HCT116 (cell line): ENCODE measurements at regions not wholly inside any gene's neighbourhood (a gene's known extent, or its start where the extent isn't known, plus 50 kb on each side); places are given as distances from the start of the nearest gene placed in this dataset.

ENCODE experiments used
- ATAC-seq: fragments of 200-7000 bp; cut with Tn5 transposase; 2 replicates; pipeline ENCODE4 v1.9.1; 2020; ENCODE audit warnings: mild to moderate bottlenecking, moderate library complexity
- BruUV-seq: library from RNA; stranded (reverse); fragments of 400-500 nt; replicated peaks from 2 replicates; lab custom pipeline; 2021; lab: Mats Ljungman, UMichigan
- CTCF ChIA-PET: fragments of 300-600 bp; sonication (Branson Sonifier 250); formaldehyde crosslinking; loops from one replicate; lab custom pipeline; 2021; ENCODE audit warnings: antibody characterized with exemption; lab: Charles Lee
- POLR2A ChIA-PET: fragments of 300-600, 350-600 bp; sonication (Branson Sonifier 250); formaldehyde crosslinking; loops from one replicate; lab custom pipeline; 2021; ENCODE audit warnings: antibody characterized with exemption; lab: Charles Lee
- RAD21 ChIA-PET, 2 experiments: fragments of 300-600 bp; sonication (Branson Sonifier 250); formaldehyde crosslinking; loops; one replicate each; lab custom pipeline; 2023; ENCODE audit warnings: low total read pairs in 2 of 2; ENCODE audit not compliant: uncharacterized antibody in 2 of 2, unreplicated experiment in 2 of 2, low non-redundant PET in 1 of 2; lab: Charles Lee
- DNase-seq: peaks from one replicate; pipeline ENCODE4 v3.0.0-alpha.2; 2010; ENCODE audit warnings: low read depth, low spot score
- H2AFZ ChIP-seq: fragments of 200-600 bp; shearing (Covaris generic), sonication (generic); 2 replicates; pipeline ENCODE4 v1.6.1; 2017; ENCODE audit warnings: low read depth, mixed run types, mixed read lengths, antibody characterized with exemption, low read length; ENCODE audit not compliant: poor library complexity, severe bottlenecking
- H3K27ac ChIP-seq: 2 replicates; pipeline ENCODE4 v1.5.1; 2012; ENCODE audit warnings: low read depth, low read length
- H3K27me3 ChIP-seq: fragments of 200-600 bp; sonication (generic); 2 replicates; pipeline ENCODE4 v1.6.1; 2016; ENCODE audit warnings: mixed run types, low read length, mixed read lengths; ENCODE audit not compliant: insufficient read depth
- H3K36me3 ChIP-seq, 2 experiments: fragments of 200-500 bp in 1 of 2; fragments of 200-600 bp in 1 of 2; sonication (Bioruptor generic) in 1 of 2; sonication (generic) in 1 of 2; 2 replicates each; pipeline versions ENCODE4 v1.5.1 to v1.6.1; 2014 to 2016; ENCODE audit warnings: low read length in 2 of 2, inconsistent platforms in 1 of 2, mixed read lengths in 1 of 2, mixed run types in 1 of 2; ENCODE audit not compliant: insufficient read depth in 2 of 2, control insufficient read depth in 1 of 2
- H3K4me1 ChIP-seq, 2 experiments: fragments of 200-600 bp in 1 of 2; sonication (generic) in 1 of 2; 2 replicates each; pipeline versions ENCODE4 v1.5.1 to v1.6.1; 2012 to 2017; ENCODE audit warnings: low read length in 2 of 2, inconsistent platforms in 1 of 2, mild to moderate bottlenecking in 1 of 2, mixed read lengths in 1 of 2, mixed run types in 1 of 2, moderate library complexity in 1 of 2; ENCODE audit not compliant: insufficient read depth in 2 of 2, control insufficient read depth in 1 of 2
- H3K4me2 ChIP-seq: fragments of 200-600 bp; sonication (generic); 2 replicates; pipeline ENCODE4 v1.6.1; 2017; ENCODE audit warnings: mixed run types, low read length, mixed read lengths
- H3K4me3 ChIP-seq, 2 experiments: fragments of 200-600 bp in 1 of 2; sonication (generic) in 1 of 2; replicated peaks in 1 of 2; 2 replicates each; pipeline ENCODE4 v1.5.1; 2011 to 2016; ENCODE audit warnings: low read length in 2 of 2, control low read depth in 1 of 2, low read depth in 1 of 2, mild to moderate bottlenecking in 1 of 2, mixed read lengths in 1 of 2, mixed run types in 1 of 2
- H3K79me2 ChIP-seq: fragments of 200-600 bp; sonication (generic); 2 replicates; pipeline ENCODE4 v1.6.1; 2017; ENCODE audit warnings: mild to moderate bottlenecking, mixed run types, low read length, moderate library complexity, mixed read lengths; ENCODE audit not compliant: insufficient read depth
- H3K9ac ChIP-seq: fragments of 200-600 bp; sonication (generic); 2 replicates; pipeline ENCODE4 v1.6.1; 2016; ENCODE audit warnings: low read length, mixed read lengths
- H3K9me2 ChIP-seq: fragments of 200-600 bp; sonication (generic), shearing (Covaris generic); 2 replicates; pipeline ENCODE4 v1.6.1; 2017; ENCODE audit warnings: mixed run types, mild to moderate bottlenecking, moderate library complexity; ENCODE audit not compliant: insufficient read depth
- H3K9me3 ChIP-seq, 2 experiments: fragments of 200-500 bp in 1 of 2; fragments of 200-600 bp in 1 of 2; sonication (Bioruptor generic) in 1 of 2; sonication (generic) in 1 of 2; 2 replicates each; pipeline ENCODE4 v1.6.1; 2014 to 2017; ENCODE audit warnings: low read length in 2 of 2, mixed read lengths in 2 of 2, inconsistent platforms in 1 of 2, low read depth in 1 of 2, mild to moderate bottlenecking in 1 of 2, mixed run types in 1 of 2, moderate library complexity in 1 of 2; ENCODE audit not compliant: control insufficient read depth in 1 of 2, insufficient read depth in 1 of 2
- H4K20me1 ChIP-seq: fragments of 200-600 bp; sonication (generic), shearing (Covaris generic); 2 replicates; pipeline ENCODE4 v1.6.1; 2017; ENCODE audit warnings: mixed run types, mild to moderate bottlenecking, moderate library complexity; ENCODE audit not compliant: insufficient read depth
- ATF3 ChIP-seq: IDR thresholded peaks from 2 replicates; pipeline ENCODE4 v1.6.1; 2012
- CBX3 ChIP-seq: IDR thresholded peaks from 2 replicates; pipeline ENCODE4 v1.6.1; 2012; ENCODE audit warnings: low read depth
- EGR1 ChIP-seq: IDR thresholded peaks from 2 replicates; pipeline ENCODE4 v1.6.1; 2012; ENCODE audit warnings: low read depth
- EZH2 ChIP-seq: fragments of 200-600 bp; sonication (generic); IDR thresholded peaks from 2 replicates; pipeline ENCODE4 v1.6.1; 2017; ENCODE audit warnings: antibody characterized with exemption, mixed run types
- EZH2phosphoT487 ChIP-seq: fragments of 200-600 bp; IDR thresholded peaks from 2 replicates; pipeline ENCODE4 v1.6.1; 2018; ENCODE audit warnings: antibody characterized with exemption, borderline replicate concordance
- POLR2A ChIP-seq: IDR thresholded peaks from 2 replicates; pipeline ENCODE4 v1.7.0; 2011; ENCODE audit warnings: borderline replicate concordance; ENCODE audit not compliant: insufficient read depth, insufficient read length; ENCODE audit errors: extremely low read depth
- RAD21 ChIP-seq: IDR thresholded peaks from 2 replicates; pipeline ENCODE4 v1.6.1; 2012; ENCODE audit warnings: low read depth, mild to moderate bottlenecking
- SIN3A ChIP-seq: IDR thresholded peaks from 2 replicates; pipeline ENCODE4 v1.6.1; 2012; ENCODE audit warnings: low read depth
- SP1 ChIP-seq: IDR thresholded peaks from 2 replicates; pipeline ENCODE4 v1.6.1; 2012; ENCODE audit warnings: low read depth
- TCF7L2 ChIP-seq: IDR thresholded peaks from 2 replicates; pipeline ENCODE4 v1.7.0; 2011; ENCODE audit warnings: borderline replicate concordance, inconsistent platforms; ENCODE audit not compliant: insufficient read depth, insufficient read length; ENCODE audit errors: extremely low read depth
- YY1 ChIP-seq: IDR thresholded peaks from 2 replicates; pipeline ENCODE4 v1.6.1; 2011; ENCODE audit warnings: low read length, low read depth, moderate library complexity, mild to moderate bottlenecking; ENCODE audit not compliant: insufficient replicate concordance; ENCODE audit errors: extremely low read depth
- ZFX ChIP-seq: fragments of 450-650 bp; IDR thresholded peaks from 2 replicates; pipeline ENCODE4 v1.6.1; 2017
- ZNF274 ChIP-seq: fragments of 200-500 bp; sonication (Bioruptor generic); IDR thresholded peaks from 2 replicates; pipeline ENCODE4 v1.6.1; 2014; ENCODE audit warnings: mild to moderate bottlenecking, low read depth, low read length, inconsistent platforms
- intact Hi-C: fragments of 100-400 bp; cut with micrococcal nuclease; formaldehyde crosslinking; loops from 2 replicates; pipeline ENCODE4 v1.10.0; 2022
- TF ChIP-seq, protein P1 (sequence below), 3 experiments: fragments of 200-600 bp in 1 of 3; sonication (generic) in 1 of 3; IDR thresholded peaks in 2 of 3; conservative IDR thresholded peaks in 1 of 3; 2 replicates each; pipeline ENCODE4 v1.5.1; 2012 to 2017; ENCODE audit warnings: low read depth in 2 of 3, low read length in 2 of 3, antibody characterized with exemption in 1 of 3, borderline replicate concordance in 1 of 3, control low read depth in 1 of 3, mild to moderate bottlenecking in 1 of 3, mixed read lengths in 1 of 3, mixed run types in 1 of 3, moderate library complexity in 1 of 3; ENCODE audit not compliant: insufficient read depth in 1 of 3

- TF ChIP-seq, protein P1, sequence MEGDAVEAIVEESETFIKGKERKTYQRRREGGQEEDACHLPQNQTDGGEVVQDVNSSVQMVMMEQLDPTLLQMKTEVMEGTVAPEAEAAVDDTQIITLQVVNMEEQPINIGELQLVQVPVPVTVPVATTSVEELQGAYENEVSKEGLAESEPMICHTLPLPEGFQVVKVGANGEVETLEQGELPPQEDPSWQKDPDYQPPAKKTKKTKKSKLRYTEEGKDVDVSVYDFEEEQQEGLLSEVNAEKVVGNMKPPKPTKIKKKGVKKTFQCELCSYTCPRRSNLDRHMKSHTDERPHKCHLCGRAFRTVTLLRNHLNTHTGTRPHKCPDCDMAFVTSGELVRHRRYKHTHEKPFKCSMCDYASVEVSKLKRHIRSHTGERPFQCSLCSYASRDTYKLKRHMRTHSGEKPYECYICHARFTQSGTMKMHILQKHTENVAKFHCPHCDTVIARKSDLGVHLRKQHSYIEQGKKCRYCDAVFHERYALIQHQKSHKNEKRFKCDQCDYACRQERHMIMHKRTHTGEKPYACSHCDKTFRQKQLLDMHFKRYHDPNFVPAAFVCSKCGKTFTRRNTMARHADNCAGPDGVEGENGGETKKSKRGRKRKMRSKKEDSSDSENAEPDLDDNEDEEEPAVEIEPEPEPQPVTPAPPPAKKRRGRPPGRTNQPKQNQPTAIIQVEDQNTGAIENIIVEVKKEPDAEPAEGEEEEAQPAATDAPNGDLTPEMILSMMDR (IDR thresholded peaks at IDR 0.05 in 2 of 3, conservative IDR thresholded peaks at IDR 0.05 in 1 of 3; ENCODE audit: borderline replicate concordance in 1 of 3, insufficient read depth in 1 of 3, low read depth in 2 of 3, low read length in 2 of 3) = no peak
- no peak for TF ChIP-seq EGR1
- no peak for TF ChIP-seq CBX3
Measured at GRCh38 chr2:83640506-83640905, 818.6 kb downstream of the SUCLG1 start (continued).

DNA sequence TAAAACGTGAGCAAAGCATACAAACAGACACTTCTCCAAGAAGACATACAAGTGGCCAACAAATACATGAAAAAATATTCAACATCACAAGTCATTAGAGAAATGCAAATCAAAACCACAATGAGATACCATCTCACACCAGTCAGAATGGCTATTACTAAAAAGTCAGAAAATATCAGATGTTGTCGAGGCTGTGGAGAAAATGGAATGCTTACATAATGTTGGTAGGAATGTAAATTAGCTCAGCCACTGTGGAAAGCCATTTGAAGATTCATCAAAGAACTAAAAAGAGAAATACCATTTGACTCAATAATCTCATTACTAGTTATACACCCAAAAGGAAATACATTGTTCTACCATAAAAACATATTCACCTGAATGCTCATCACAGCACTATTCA is 825.7 kb downstream of the SUCLG1 start:
- H4K20me1 ChIP-seq = no peaks in the 10 kb centered on the region
- no peaks in the 10 kb centered on the region for H3K9me3 ChIP-seq
- H3K4me1 ChIP-seq = no peaks in the 10 kb centered on the region
- H2AFZ ChIP-seq = no peak overlapping the region
- no TSS peak for BruUV-seq
- intact Hi-C loops = no loop called here
- H3K36me3 ChIP-seq = no peaks in the 10 kb centered on the region
- no peaks in the 10 kb centered on the region for H3K79me2 ChIP-seq
- TF ChIP-seq ZFX (no peak), EZH2 (no peak), EGR1 (no peak), CBX3 (no peak), RAD21 (no peak), ZNF274 (no peak), ATF3 (no peak), POLR2A (no peak), SP1 (no peak), TCF7L2 (no peak), EZH2phosphoT487 (no peak), YY1 (no peak), SIN3A (no peak)
- TF ChIP-seq, protein P1 (IDR thresholded peaks at IDR 0.05 in 2 of 3, conservative IDR thresholded peaks at IDR 0.05 in 1 of 3; ENCODE audit: borderline replicate concordance in 1 of 3, insufficient read depth in 1 of 3, low read depth in 2 of 3, low read length in 2 of 3) = no peak
- RAD21 ChIA-PET = no interaction called here
- no peaks in the 10 kb centered on the region for H3K27me3 ChIP-seq
- ATAC-seq (no peak), DNase-seq (no peak)
- no peak overlapping the region for H3K27ac ChIP-seq
- no peak overlapping the region for H3K9ac ChIP-seq
- no peak overlapping the region for H3K4me3 ChIP-seq
- CTCF ChIA-PET = no interaction called here
- no peak overlapping the region for H3K4me2 ChIP-seq
- POLR2A ChIA-PET = no interaction called here
- no peaks in the 10 kb centered on the region for H3K9me2 ChIP-seq
